ENCODE measurements at regions not wholly inside any gene's neighbourhood (a gene's known extent, or its start where the extent isn't known, plus 50 kb on each side); places are given as distances from the start of the nearest gene placed in this dataset.

GRCh38 chr13:106433066-106433465 is 102.4 kb downstream of the EFNB2 start:
- Histone ChIP-seq H3K4me3 (no peak overlapping the region), H3K9me3 (no peaks in the 10 kb centered on the region), H3K4me1 (no peaks in the 10 kb centered on the region), H3K27ac (no peak overlapping the region), H3K36me3 (no peaks in the 10 kb centered on the region), H3K27me3 (no peaks in the 10 kb centered on the region)
- no peak for DNase-seq (ENCODE audit: low spot score in 2 of 2)
- TF ChIP-seq, protein P1, sequence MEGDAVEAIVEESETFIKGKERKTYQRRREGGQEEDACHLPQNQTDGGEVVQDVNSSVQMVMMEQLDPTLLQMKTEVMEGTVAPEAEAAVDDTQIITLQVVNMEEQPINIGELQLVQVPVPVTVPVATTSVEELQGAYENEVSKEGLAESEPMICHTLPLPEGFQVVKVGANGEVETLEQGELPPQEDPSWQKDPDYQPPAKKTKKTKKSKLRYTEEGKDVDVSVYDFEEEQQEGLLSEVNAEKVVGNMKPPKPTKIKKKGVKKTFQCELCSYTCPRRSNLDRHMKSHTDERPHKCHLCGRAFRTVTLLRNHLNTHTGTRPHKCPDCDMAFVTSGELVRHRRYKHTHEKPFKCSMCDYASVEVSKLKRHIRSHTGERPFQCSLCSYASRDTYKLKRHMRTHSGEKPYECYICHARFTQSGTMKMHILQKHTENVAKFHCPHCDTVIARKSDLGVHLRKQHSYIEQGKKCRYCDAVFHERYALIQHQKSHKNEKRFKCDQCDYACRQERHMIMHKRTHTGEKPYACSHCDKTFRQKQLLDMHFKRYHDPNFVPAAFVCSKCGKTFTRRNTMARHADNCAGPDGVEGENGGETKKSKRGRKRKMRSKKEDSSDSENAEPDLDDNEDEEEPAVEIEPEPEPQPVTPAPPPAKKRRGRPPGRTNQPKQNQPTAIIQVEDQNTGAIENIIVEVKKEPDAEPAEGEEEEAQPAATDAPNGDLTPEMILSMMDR (IDR thresholded peaks at IDR 0.05), result no peak
- intact Hi-C loops (cut with DNase I), result no loop called here

DNA sequence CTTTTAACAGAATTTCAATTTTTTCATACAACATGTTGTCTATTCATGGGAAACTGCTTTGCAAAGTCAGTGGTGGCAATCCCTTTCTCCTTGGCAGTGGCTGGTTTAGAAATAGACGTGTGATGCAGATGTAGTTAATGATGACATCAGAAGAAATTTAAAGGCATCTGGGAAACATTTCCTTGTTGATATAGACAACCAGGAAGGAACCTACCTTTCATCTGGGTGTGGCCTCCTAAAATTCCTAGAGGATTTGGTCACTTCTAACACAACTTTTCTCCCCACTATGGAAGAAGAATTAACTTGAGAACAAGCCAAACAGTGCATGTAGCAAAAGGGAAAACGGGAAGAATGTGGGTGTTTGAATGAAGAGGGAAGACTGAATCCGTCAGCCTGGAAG is 102.8 kb downstream of the EFNB2 start:
- H3K9me3 ChIP-seq, result no peaks in the 10 kb centered on the region
- intact Hi-C loops (cut with DNase I), result no loop called here
- no peaks in the 10 kb centered on the region for H3K36me3 ChIP-seq
- DNase-seq (ENCODE audit: low spot score in 2 of 2), result no peak
- TF ChIP-seq, protein P1 (IDR thresholded peaks at IDR 0.05), result no peak
- H3K4me3 ChIP-seq, result no peak overlapping the region
- no peaks in the 10 kb centered on the region for H3K4me1 ChIP-seq
- H3K27me3 ChIP-seq, result no peaks in the 10 kb centered on the region
- no peak overlapping the region for H3K27ac ChIP-seq

DNA sequence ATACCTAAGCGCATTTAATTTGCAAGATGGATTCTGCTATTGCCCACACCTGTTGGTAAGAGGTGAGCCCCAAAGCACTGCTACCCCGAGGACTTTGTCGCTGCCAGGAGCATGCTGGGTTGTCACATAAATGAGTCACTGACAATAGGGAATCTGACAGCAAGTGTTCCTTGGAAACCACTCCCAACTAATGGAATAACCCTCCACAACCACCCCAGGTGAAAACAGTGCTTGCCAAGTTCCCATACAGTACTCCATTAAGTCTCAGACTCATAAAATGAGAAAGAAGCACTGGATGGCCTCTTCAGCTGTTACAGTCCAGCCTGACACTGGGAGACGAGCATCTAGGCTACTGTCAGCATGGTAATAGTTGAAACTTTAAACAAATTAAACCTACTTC is 108.6 kb downstream of the EFNB2 start:
- no peaks in the 10 kb centered on the region for H3K9me3 ChIP-seq
- H3K4me3 ChIP-seq, result no peak overlapping the region
- H3K27ac ChIP-seq, result no peak overlapping the region
- DNase-seq (ENCODE audit: low spot score in 2 of 2), result no peak
- H3K4me1 ChIP-seq, result no peaks in the 10 kb centered on the region
- no peaks in the 10 kb centered on the region for H3K27me3 ChIP-seq
- no peaks in the 10 kb centered on the region for H3K36me3 ChIP-seq
- intact Hi-C loops (cut with DNase I), result no loop called here
- TF ChIP-seq, protein P1 (IDR thresholded peaks at IDR 0.05), result no peak

DNA sequence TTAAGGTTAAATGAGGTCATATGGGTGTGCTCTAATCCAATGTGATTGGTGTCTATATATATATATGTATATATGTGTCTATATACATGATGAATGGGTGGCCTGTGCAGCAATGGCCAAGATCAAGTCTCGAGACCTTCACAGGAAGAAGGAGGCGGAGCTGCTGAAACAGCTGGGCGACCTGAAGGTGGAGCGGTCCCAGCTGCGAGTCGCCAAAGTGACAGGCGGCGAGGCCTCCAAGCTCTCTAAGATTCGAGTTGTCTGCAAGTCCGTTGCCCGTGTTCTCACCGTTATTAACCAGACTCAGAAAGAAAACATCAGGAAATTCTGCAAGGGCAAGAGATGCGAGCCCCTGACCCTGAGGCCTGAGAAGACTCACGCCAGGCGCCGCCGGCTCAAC is 109.8 kb downstream of the EFNB2 start:
- TF ChIP-seq, protein P1 (IDR thresholded peaks at IDR 0.05), result no peak
- Histone ChIP-seq H3K27ac (no peak overlapping the region), H3K36me3 (no peaks in the 10 kb centered on the region), H3K4me3 (no peak overlapping the region), H3K27me3 (no peaks in the 10 kb centered on the region), H3K9me3 (no peaks in the 10 kb centered on the region), H3K4me1 (no peaks in the 10 kb centered on the region)
- intact Hi-C loops (cut with DNase I), result no loop called here
- no peak for DNase-seq (ENCODE audit: low spot score in 2 of 2)

DNA sequence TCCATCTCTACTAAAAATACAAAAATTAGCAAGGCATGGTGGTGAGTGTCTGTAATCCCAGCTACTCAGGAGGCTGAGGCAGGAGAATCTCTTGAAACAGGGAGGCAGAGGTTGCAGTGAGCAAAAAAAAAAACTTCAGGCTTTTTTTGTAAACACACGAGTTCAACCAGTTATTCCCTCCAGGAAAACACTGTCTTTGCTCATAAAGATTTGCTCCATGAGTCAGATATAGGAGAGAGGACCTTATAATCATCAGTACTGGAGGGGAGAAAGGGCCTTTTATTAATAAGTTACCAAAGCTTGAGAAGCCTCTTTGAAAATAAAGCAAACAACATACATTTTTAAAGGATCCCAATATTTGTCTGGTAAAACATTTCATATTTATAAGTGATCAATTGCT is 110.7 kb downstream of the EFNB2 start:
- TF ChIP-seq, protein P1 (IDR thresholded peaks at IDR 0.05), result no peak
- DNase-seq (ENCODE audit: low spot score in 2 of 2), result no peak
- Histone ChIP-seq H3K27me3 (no peaks in the 10 kb centered on the region), H3K36me3 (no peaks in the 10 kb centered on the region), H3K4me3 (no peak overlapping the region), H3K9me3 (no peaks in the 10 kb centered on the region), H3K27ac (no peak overlapping the region), H3K4me1 (no peaks in the 10 kb centered on the region)
- intact Hi-C loops (cut with DNase I), result no loop called here

DNA sequence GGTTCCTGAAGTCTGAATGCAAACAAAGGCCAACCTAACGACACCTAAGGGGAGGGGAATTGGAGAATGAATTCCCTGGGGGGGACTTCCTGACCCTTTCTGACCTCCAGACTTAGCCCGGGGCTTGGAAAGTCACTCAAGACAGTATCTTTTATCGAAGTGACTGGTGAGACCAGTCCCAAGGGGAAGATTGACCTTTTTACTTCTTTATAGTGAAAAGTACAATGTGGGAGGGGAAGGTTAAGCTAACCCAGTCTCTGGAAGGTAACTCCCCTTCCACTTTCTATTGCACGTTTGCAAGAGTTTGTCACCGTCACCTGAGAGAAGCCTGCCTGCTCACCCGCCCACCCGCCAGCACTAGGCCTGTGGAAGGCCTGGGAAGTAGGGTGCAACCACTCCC is 111.9 kb downstream of the EFNB2 start:
- DNase-seq (ENCODE audit: low spot score in 2 of 2), result no peak
- intact Hi-C loops (cut with DNase I), result no loop called here

More for the DNA sequence above, 111.9 kb downstream of the EFNB2 start:
- no peaks in the 10 kb centered on the region for H3K27me3 ChIP-seq
- no peaks in the 10 kb centered on the region for H3K9me3 ChIP-seq
- no peak overlapping the region for H3K27ac ChIP-seq
- H3K4me1 ChIP-seq, result no peaks in the 10 kb centered on the region
- TF ChIP-seq, protein P1 (IDR thresholded peaks at IDR 0.05), result no peak
- no peaks in the 10 kb centered on the region for H3K36me3 ChIP-seq
- no peak overlapping the region for H3K4me3 ChIP-seq

All from ascending aorta (tissue), 2 donors.